Neural cell (in vitro differentiated cells): ENCODE measurements at regions not wholly inside any gene's neighbourhood (a gene's known extent, or its start where the extent isn't known, plus 50 kb on each side); places are given as distances from the start of the nearest gene placed in this dataset.

Experiments used
- H2AFZ ChIP-seq: fragments of 200-600, 300-800 bp; sonication (generic), shearing (Covaris generic); 2 replicates; pipeline ENCODE4 v1.6.0; 2014; ENCODE audit warnings: low read depth, mild to moderate bottlenecking, antibody characterized with exemption, low read length, moderate library complexity
- H3F3A ChIP-seq: fragments of 200-600 bp; shearing (Covaris generic); 2 replicates; pipeline ENCODE4 v1.6.1; 2016; ENCODE audit warnings: mild to moderate bottlenecking, moderate library complexity, mixed read lengths, antibody characterized with exemption, low read length; ENCODE audit not compliant: insufficient read depth, poor library complexity, severe bottlenecking
- H3K27ac ChIP-seq: fragments of 200-600, 300-800 bp; sonication (generic), shearing (Covaris generic); 2 replicates; pipeline ENCODE4 v1.5.1; 2014; ENCODE audit warnings: mild to moderate bottlenecking, low read length, moderate library complexity
- H3K27me3 ChIP-seq: fragments of 300-800, 200-600 bp; sonication (generic), shearing (Covaris generic); 2 replicates; pipeline ENCODE4 v1.6.0; 2014; ENCODE audit warnings: mild to moderate bottlenecking, low read depth, low read length, moderate library complexity; ENCODE audit not compliant: insufficient read depth
- H3K36me3 ChIP-seq: fragments of 300-800, 200-600 bp; sonication (generic), shearing (Covaris generic); 2 replicates; pipeline ENCODE4 v1.5.1; 2014; ENCODE audit warnings: mild to moderate bottlenecking, antibody characterized with exemption, low read length, moderate library complexity; ENCODE audit not compliant: insufficient read depth
- H3K4me2 ChIP-seq: fragments of 300-800, 200-600 bp; sonication (generic), shearing (Covaris generic); 2 replicates; pipeline ENCODE4 v1.6.0; 2014; ENCODE audit warnings: mild to moderate bottlenecking, low read length
- H3K4me3 ChIP-seq: fragments of 300-800, 200-600 bp; sonication (generic), shearing (Covaris generic); 2 replicates; pipeline ENCODE4 v1.5.1; 2014; ENCODE audit warnings: mild to moderate bottlenecking, low read length, moderate library complexity
- H3K79me2 ChIP-seq: fragments of 200-600 bp; shearing (Covaris generic); replicated peaks from 2 replicates; pipeline ENCODE4 v1.6.0; 2014; ENCODE audit warnings: mild to moderate bottlenecking, low read length, moderate library complexity; ENCODE audit not compliant: insufficient read depth
- H3K9ac ChIP-seq: fragments of 300-800, 200-600 bp; sonication (generic), shearing (Covaris generic); 2 replicates; pipeline ENCODE4 v1.6.1; 2016; ENCODE audit warnings: mild to moderate bottlenecking, low read length, mixed read lengths
- H3K9me2 ChIP-seq: fragments of 200-600 bp; shearing (Covaris generic); 2 replicates; pipeline ENCODE4 v1.6.1; 2016; ENCODE audit warnings: mild to moderate bottlenecking, low read length, mixed read lengths; ENCODE audit not compliant: insufficient read depth
- H3K9me3 ChIP-seq: fragments of 200-600, 300-800 bp; sonication (generic), shearing (Covaris generic); 2 replicates; pipeline ENCODE4 v1.6.1; 2016; ENCODE audit warnings: mild to moderate bottlenecking, mixed run types, low read length, moderate library complexity, mixed read lengths
- H4K20me1 ChIP-seq: fragments of 200-600 bp; shearing (Covaris generic); 2 replicates; pipeline ENCODE4 v1.6.1; 2016; ENCODE audit warnings: mild to moderate bottlenecking, mixed run types; ENCODE audit not compliant: insufficient read depth
- EP300 ChIP-seq: fragments of 450-650 bp; conservative IDR thresholded peaks from 2 replicates; pipeline ENCODE4 v1.6.1; 2014; ENCODE audit warnings: antibody characterized with exemption, mild to moderate bottlenecking, moderate library complexity; ENCODE audit not compliant: poor library complexity, severe bottlenecking
- EZH2 ChIP-seq: fragments of 200-600, 300-800 bp; shearing (Covaris generic), sonication (generic); IDR thresholded peaks from 2 replicates; pipeline ENCODE4 v1.6.1; 2014; ENCODE audit warnings: antibody characterized with exemption, low read length, borderline replicate concordance, mild to moderate bottlenecking; ENCODE audit not compliant: insufficient read depth, poor library complexity, severe bottlenecking
- MXI1 ChIP-seq: fragments of 450-650 bp; conservative IDR thresholded peaks from 2 replicates; pipeline ENCODE4 v1.6.1; 2014; ENCODE audit warnings: antibody characterized with exemption, mild to moderate bottlenecking; ENCODE audit not compliant: poor library complexity, severe bottlenecking
- POLR2AphosphoS5 ChIP-seq: IDR thresholded peaks from 2 replicates; pipeline ENCODE4 v1.6.1; 2012
- RAD21 ChIP-seq: fragments of 450-650 bp; conservative IDR thresholded peaks from 2 replicates; pipeline ENCODE4 v1.6.1; 2014; ENCODE audit warnings: antibody characterized with exemption, mild to moderate bottlenecking, moderate library complexity
- REST ChIP-seq: IDR thresholded peaks from 2 replicates; pipeline ENCODE4 v1.6.1; 2012; ENCODE audit warnings: borderline replicate concordance
- SMC3 ChIP-seq: fragments of 450-650 bp; conservative IDR thresholded peaks from 2 replicates; pipeline ENCODE4 v1.6.1; 2014; ENCODE audit warnings: antibody characterized with exemption, mild to moderate bottlenecking, moderate library complexity; ENCODE audit not compliant: poor library complexity
- TAF1 ChIP-seq: IDR thresholded peaks from 2 replicates; pipeline ENCODE4 v1.6.1; 2012; ENCODE audit warnings: low read depth
- TF ChIP-seq, protein P1 (sequence below): fragments of 450-650 bp; IDR thresholded peaks from 2 replicates; pipeline ENCODE4 v1.5.1; 2014; ENCODE audit warnings: antibody characterized with exemption, mild to moderate bottlenecking, moderate library complexity; ENCODE audit not compliant: poor library complexity, severe bottlenecking

GRCh38 chr3:139235192-139235591 lies 108.6 kb upstream of the MRPS22 start:
- TF ChIP-seq EP300 (no peak), POLR2AphosphoS5 (no peak), EZH2 (no peak), TAF1 (no peak), REST (no peak)
- no peaks in the 10 kb centered on the region for H3K27me3 ChIP-seq
- no peak overlapping the region for H3K9ac ChIP-seq
- H3F3A ChIP-seq, result no peaks in the 10 kb centered on the region
- no peak overlapping the region for H2AFZ ChIP-seq
- no peaks in the 10 kb centered on the region for H3K9me2 ChIP-seq
- no peak overlapping the region for H3K4me2 ChIP-seq
- H3K36me3 ChIP-seq, result no peaks in the 10 kb centered on the region
- H4K20me1 ChIP-seq, result no peaks in the 10 kb centered on the region
- H3K27ac ChIP-seq, result no peak overlapping the region
- H3K4me3 ChIP-seq, result no peak overlapping the region
- H3K9me3 ChIP-seq, result no peaks in the 10 kb centered on the region
- no peaks in the 10 kb centered on the region for H3K79me2 ChIP-seq

DNA sequence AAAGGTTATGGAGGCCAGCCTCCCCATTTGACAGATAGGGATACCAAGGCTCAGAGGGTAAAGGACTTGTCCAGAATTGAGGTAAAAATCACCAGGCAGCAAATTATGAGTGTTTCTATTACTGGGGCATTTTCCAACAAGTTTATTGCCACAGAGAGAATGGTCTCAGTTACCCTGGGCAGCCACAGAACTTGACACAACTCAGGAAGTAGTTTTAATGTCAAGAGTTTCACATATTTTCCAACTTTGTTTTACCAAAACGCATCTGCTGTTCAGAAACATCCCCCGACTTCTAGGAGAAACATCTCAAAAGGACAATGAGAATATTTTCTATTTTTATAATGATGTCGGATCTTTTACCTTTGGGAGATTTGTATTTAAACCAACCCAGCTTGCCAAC lies 107.5 kb upstream of the MRPS22 start:
- Histone ChIP-seq H3K9ac (no peak overlapping the region), H3K36me3 (no peaks in the 10 kb centered on the region), H3K79me2 (no peaks in the 10 kb centered on the region), H3K4me3 (no peak overlapping the region), H3K9me3 (no peaks in the 10 kb centered on the region), H3K4me2 (no peak overlapping the region), H3K27me3 (no peaks in the 10 kb centered on the region), H3K9me2 (no peaks in the 10 kb centered on the region), H3F3A (no peaks in the 10 kb centered on the region), H2AFZ (no peak overlapping the region), H3K27ac (no peak overlapping the region), H4K20me1 (no peaks in the 10 kb centered on the region)
- TF ChIP-seq MXI1 (no peak), SMC3 (no peak), EP300 (no peak), RAD21 (no peak), EZH2 (no peak), POLR2AphosphoS5 (no peak), REST (no peak), TAF1 (no peak)
- TF ChIP-seq, protein P1, sequence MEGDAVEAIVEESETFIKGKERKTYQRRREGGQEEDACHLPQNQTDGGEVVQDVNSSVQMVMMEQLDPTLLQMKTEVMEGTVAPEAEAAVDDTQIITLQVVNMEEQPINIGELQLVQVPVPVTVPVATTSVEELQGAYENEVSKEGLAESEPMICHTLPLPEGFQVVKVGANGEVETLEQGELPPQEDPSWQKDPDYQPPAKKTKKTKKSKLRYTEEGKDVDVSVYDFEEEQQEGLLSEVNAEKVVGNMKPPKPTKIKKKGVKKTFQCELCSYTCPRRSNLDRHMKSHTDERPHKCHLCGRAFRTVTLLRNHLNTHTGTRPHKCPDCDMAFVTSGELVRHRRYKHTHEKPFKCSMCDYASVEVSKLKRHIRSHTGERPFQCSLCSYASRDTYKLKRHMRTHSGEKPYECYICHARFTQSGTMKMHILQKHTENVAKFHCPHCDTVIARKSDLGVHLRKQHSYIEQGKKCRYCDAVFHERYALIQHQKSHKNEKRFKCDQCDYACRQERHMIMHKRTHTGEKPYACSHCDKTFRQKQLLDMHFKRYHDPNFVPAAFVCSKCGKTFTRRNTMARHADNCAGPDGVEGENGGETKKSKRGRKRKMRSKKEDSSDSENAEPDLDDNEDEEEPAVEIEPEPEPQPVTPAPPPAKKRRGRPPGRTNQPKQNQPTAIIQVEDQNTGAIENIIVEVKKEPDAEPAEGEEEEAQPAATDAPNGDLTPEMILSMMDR, result no peak
